DMS53 (cell line): ENCODE measurements at regions not wholly inside any gene's neighbourhood (a gene's known extent, or its start where the extent isn't known, plus 50 kb on each side); places are given as distances from the start of the nearest gene placed in this dataset.
A peak's percentile ranks its signal among the peaks of the same experiment; 100 is the strongest.

Experiments used
- DNase-seq: peaks from one replicate; lab custom pipeline; 2025; lab: John Stamatoyannopoulos, UW

DNA sequence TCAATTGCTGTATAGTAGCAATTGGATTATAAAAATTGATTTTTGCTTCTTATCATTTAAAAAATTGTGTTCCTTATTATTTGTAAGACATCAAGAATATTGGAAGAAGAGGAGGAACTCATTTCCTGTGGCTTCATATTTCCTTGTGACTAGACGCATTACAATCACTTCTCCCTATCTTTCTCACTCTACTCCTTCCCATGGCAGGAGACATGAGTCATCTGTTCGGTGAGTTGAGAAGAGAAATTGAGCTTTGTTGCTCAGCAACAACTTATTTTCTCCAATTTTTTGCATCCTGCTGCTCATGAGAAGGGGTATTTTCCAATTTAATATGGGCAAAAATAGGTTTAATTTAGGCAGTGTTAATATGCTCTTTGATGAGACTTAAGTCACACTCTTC, 1783.9 kb downstream of the SUCLG1 start:
- peak; percentile 70 for DNase-seq

- DNase-seq = no peak
Measured at GRCh38 chr2:82674652-82675051, 1784.4 kb downstream of the SUCLG1 start.

GRCh38 chr2:82667491-82667890, 1791.6 kb downstream of the SUCLG1 start:
- no peak for DNase-seq

DNA sequence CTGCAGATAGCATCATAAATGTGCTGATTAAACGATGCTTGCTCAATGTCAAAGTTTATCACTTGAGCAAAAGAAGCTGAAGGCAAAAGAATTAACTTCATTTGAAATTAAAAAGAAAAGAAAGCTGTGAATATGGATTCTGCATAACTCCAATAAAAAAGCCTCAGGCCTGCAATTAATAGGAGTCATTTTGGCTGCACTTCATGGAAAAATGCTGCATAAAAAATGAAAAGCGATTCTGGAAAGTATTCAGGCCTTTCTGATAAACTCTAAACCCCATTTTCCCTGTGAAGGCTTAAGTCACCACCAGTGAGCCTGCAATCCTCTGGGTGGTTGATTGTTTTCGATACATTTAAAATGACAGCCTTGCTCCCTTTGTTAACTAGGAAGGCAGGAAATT, 1793.4 kb downstream of the SUCLG1 start:
- no peak for DNase-seq

GRCh38 chr2:82657106-82657505, 1802.0 kb downstream of the SUCLG1 start:
- DNase-seq = no peak

DNA sequence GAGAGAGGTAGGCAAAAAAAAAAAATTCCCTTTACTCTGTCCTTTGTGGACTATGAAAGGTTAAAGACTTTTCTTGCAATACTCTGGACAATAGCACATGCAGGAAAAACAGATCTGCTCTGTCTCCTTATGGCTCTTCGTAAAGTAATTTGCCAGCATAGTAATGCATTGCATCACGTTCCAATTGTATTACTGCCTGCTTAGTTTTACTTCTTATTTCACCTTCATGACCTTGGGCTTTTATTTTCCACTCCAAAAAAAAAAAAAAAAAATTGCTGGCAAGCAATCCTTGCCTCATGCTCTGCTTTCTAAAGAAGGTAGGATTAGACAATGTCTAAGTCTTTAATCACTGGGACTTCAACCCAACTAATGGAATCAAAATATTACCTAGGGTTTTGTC, 1802.7 kb downstream of the SUCLG1 start:
- DNase-seq = no peak

DNA sequence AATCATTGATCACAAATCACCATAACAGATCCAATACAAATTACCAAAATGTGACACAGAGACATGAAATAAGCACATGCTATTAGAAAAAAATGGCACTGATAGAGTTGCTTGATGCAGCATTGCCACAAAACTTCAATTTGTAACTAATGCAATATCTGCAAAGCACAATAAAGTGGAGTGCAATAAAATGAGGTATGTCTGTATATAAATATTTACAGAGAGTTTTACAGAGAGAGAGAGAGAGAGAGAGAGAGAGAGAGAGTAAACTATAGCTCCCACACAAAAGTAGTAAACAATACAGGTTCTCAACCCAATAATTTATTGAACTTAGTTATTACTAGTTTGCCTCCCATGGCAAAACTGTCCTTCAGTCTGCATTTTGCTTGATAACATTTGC, 1807.0 kb downstream of the SUCLG1 start:
- peak; percentile 49 for DNase-seq

DNA sequence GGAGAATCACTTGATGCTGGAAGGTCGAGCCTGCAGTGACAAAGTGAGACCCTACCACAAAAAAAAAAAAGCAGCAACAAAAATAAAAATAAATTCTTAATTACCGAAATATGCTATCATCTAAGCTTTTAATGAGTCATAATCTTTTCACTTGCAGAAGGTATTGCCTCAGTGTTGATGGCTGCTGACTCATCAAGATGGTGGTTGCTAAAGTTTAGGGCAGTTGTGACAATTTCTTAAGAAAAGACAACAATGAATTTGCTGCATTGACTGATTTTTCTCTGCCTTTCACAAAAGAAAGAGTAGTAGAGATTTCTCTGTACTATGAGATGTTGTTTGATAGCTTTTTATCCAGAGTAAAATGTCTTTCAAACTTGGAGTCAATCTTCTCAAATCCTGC, 1809.0 kb downstream of the SUCLG1 start:
- no peak for DNase-seq

DNA sequence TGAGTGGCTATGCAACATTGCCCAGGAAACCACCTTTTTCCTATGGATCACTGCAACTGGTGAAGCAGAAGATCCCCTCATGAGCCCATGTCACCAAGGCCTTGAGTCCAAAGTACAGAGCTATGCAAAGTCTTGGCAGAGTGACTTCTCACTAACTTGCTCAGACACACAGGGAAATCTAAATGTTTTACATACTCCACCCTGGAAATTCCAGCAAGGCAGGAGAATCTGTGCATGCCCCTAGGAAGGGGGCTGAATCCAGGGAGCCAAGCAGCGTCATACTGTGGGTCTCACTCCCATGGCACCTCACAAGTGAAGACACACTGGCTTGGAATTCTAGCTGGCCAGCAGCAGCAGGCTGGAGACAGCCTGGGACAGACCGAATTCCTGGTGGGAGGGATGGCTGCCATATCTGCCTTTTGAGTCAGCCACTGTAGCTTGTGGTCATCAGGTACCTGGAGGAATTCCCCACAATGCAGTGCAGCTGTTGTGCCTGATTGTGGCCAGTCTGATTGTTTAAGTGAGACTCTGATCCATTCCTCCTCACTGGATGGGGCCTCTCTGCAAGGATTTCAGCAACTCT, 1817.4 kb downstream of the SUCLG1 start:
- DNase-seq = no peak

GRCh38 chr2:82636402-82637020, 1822.6 kb downstream of the SUCLG1 start:
- DNase-seq = no peak

DNA sequence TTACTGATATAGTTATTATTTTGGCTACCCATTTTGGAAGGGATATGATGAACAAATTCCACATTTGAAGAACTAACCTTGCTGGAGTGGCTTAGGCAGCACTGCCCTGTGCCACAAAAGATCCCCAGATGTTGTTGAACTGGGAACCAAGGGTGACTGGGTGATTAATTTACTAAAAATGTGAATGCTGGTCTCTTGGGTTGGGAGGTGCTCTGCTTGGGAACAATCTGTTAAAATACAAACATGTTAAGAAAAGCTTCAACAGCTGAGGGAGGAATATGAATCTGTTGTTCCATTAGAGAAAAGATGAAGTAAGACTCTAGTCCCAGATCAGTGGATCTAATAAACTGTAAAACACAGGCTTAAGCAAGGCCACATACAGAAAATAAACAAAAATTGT, 1860.1 kb downstream of the SUCLG1 start:
- no peak for DNase-seq

GRCh38 chr2:82596581-82596980, 1862.5 kb downstream of the SUCLG1 start:
- peak; percentile 11 for DNase-seq

GRCh38 chr2:82591718-82592117, 1867.4 kb downstream of the SUCLG1 start:
- DNase-seq = no peak

DNA sequence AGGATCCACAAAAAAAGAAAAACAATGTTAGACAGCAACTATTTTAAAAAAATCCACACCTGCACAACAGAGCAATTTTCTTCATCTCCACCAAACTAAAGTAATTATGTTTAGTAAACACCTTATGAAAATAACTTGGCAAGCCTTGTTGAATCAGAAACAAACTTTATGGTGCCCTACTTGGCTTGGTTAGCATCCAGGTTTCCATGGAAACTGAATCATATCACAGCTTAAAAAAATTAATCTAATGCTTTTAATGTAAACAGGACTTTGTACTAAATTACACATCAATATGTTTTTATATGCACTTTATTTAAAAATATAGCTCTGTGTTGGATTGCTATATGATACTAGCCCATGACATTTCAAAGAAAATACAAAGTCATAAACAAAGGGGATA, 1882.4 kb downstream of the SUCLG1 start:
- no peak for DNase-seq

- peak; percentile 8 for DNase-seq
Measured at GRCh38 chr2:82539280-82539621, 1919.8 kb downstream of the SUCLG1 start.

- no peak for DNase-seq
Measured at GRCh38 chr2:82538590-82539279, 1920.3 kb downstream of the SUCLG1 start.

GRCh38 chr2:82528288-82528687, 1930.8 kb downstream of the SUCLG1 start:
- DNase-seq = no peak

DNA sequence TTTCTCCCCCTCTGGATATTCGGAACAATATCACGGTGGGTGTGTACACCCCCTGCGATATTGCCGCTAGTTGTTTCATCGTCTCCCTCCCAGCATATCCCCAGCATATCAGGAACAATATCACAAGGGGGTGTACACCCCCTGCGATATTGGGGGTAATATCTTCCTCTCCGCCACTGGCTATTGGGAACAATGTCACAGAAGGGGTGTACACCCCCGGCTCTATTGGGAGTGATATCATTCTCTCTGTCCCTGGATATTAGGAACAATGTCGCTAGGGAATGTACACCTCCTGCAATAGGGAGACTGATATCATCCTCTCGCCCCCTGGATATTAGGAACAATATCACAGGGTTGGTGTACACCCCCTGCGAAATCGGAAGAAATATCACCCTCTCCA, 1932.0 kb downstream of the SUCLG1 start:
- no peak for DNase-seq

DNA sequence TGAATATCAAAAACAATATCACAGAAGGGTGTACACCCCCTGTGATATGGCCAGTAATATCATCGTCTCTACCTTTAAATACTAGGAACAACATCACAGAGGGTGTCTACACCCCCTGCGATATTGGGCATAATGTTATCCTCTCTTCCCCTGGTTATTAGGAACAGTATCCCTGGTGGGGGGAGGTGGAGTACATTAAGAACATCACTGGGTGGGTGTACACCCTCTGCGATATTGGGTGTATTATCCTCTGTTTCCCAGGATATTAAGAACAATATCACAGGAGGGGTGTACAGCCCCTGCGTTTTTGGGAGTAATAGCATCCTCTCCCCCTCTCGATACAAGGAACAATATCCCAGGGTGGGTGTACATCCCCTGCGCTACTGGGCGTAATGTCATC, 1932.8 kb downstream of the SUCLG1 start:
- no peak for DNase-seq

GRCh38 chr2:82525744-82526143, 1933.3 kb downstream of the SUCLG1 start:
- no peak for DNase-seq

- no peak for DNase-seq
Measured at GRCh38 chr2:82524826-82525225, 1934.3 kb downstream of the SUCLG1 start.

- DNase-seq = no peak
Measured at GRCh38 chr2:82511894-82512293, 1947.2 kb downstream of the SUCLG1 start.

- DNase-seq = no peak
Measured at GRCh38 chr2:82508702-82509101, 1950.4 kb downstream of the SUCLG1 start.

GRCh38 chr2:82507657-82508056, 1951.4 kb downstream of the SUCLG1 start:
- DNase-seq = no peak
